Activated T-helper 1 cell treated with anti-CD3 and anti-CD28 coated beads, Interleukin-12 subunit alpha, Interleukin-12 subunit beta, Interleukin-2, Interleukin-4 antibody, amounts not matched to agents 30 ng/mL and 10 ng/mL and 1 ng/mL, durations not matched to agents 14 hours and 24 hours and 36 hours (primary cell): ENCODE measurements at regions not wholly inside any gene's neighbourhood (a gene's known extent, or its start where the extent isn't known, plus 50 kb on each side); places are given as distances from the start of the nearest gene placed in this dataset.
"Not testable (repeated sequence)": the region's sequence is repeated elsewhere in the genome, so short reads cannot be mapped to it uniquely, and the experiment has no call there.

Source experiments
- DNase-seq: peaks from one replicate; pipeline ENCODE4 v3.0.0; 2021; ENCODE audit warnings: low spot score
- H3K27ac Mint-ChIP-seq: one replicate; pipeline ENCODE4 v1.8.0; 2021; ENCODE audit warnings: mild to moderate bottlenecking, mixed read lengths
- H3K27me3 Mint-ChIP-seq: one replicate; pipeline ENCODE4 v1.8.0; 2022; ENCODE audit warnings: mild to moderate bottlenecking, moderate library complexity, mixed read lengths; ENCODE audit not compliant: insufficient read depth
- H3K36me3 Mint-ChIP-seq: one replicate; pipeline ENCODE4 v1.8.0; 2021; ENCODE audit warnings: low read depth, mixed read lengths
- H3K4me1 Mint-ChIP-seq: one replicate; pipeline ENCODE4 v1.8.0; 2021; ENCODE audit warnings: low read depth, mixed read lengths
- H3K4me3 Mint-ChIP-seq: one replicate; pipeline ENCODE4 v1.8.0; 2021; ENCODE audit warnings: mild to moderate bottlenecking, moderate library complexity, mixed read lengths
- H3K9me3 Mint-ChIP-seq: one replicate; pipeline ENCODE4 v1.8.0; 2021; ENCODE audit warnings: mixed read lengths
- intact Hi-C: fragments of 100-400 bp; cut with micrococcal nuclease; formaldehyde crosslinking; loops from one replicate; pipeline ENCODE4 v1.15.1; 2024

GRCh38 chr1:94362466-94363058, 55.6 kb upstream of the ABCD3 start:
- no peaks in the 10 kb centered on the region for H3K4me1 Mint-ChIP-seq
- intact Hi-C loops, result no loop called here
- H3K36me3 Mint-ChIP-seq, result no peaks in the 10 kb centered on the region
- H3K27ac Mint-ChIP-seq, result no peak overlapping the region
- DNase-seq, result no peak
- H3K4me3 Mint-ChIP-seq, result no peak overlapping the region
- peaks cover 6% of the 10 kb centered on the region for H3K27me3 Mint-ChIP-seq
- H3K9me3 Mint-ChIP-seq, result peaks cover 15% of the 10 kb centered on the region

- H3K4me3 Mint-ChIP-seq, result no peak overlapping the region
- no peaks in the 10 kb centered on the region for H3K36me3 Mint-ChIP-seq
- no peak overlapping the region for H3K27ac Mint-ChIP-seq
- H3K4me1 Mint-ChIP-seq, result no peaks in the 10 kb centered on the region
- H3K27me3 Mint-ChIP-seq, result no peaks in the 10 kb centered on the region
- peaks cover 15% of the 10 kb centered on the region for H3K9me3 Mint-ChIP-seq
- intact Hi-C loops, result no loop called here
- DNase-seq, result no peak
Observed at GRCh38 chr1:94358630-94359599, 59.3 kb upstream of the ABCD3 start.

GRCh38 chr1:94357661-94358060, 60.5 kb upstream of the ABCD3 start:
- intact Hi-C loops, result no loop called here
- Mint-ChIP-seq H3K9me3 (peaks cover 6% of the 10 kb centered on the region), H3K4me3 (no peak overlapping the region), H3K27me3 (no peaks in the 10 kb centered on the region), H3K27ac (no peak overlapping the region), H3K36me3 (no peaks in the 10 kb centered on the region), H3K4me1 (no peaks in the 10 kb centered on the region)
- DNase-seq, result no peak

GRCh38 chr1:94355485-94355980, 62.7 kb upstream of the ABCD3 start:
- no peaks in the 10 kb centered on the region for H3K4me1 Mint-ChIP-seq

GRCh38 chr1:94351481-94351880, 66.7 kb upstream of the ABCD3 start:
- H3K27me3 Mint-ChIP-seq, result no peaks in the 10 kb centered on the region
- intact Hi-C loops, result no loop called here
- H3K27ac Mint-ChIP-seq, result no peak overlapping the region
- DNase-seq, result no peak
- H3K36me3 Mint-ChIP-seq, result no peaks in the 10 kb centered on the region
- H3K4me1 Mint-ChIP-seq, result no peaks in the 10 kb centered on the region
- no peaks in the 10 kb centered on the region for H3K9me3 Mint-ChIP-seq
- no peak overlapping the region for H3K4me3 Mint-ChIP-seq

More at GRCh38 chr1:94355485-94355980, 62.7 kb upstream of the ABCD3 start:
- Mint-ChIP-seq H3K36me3 (no peaks in the 10 kb centered on the region), H3K27ac (no peak overlapping the region), H3K9me3 (no peaks in the 10 kb centered on the region), H3K27me3 (no peaks in the 10 kb centered on the region), H3K4me3 (no peak overlapping the region)
- intact Hi-C loops, result no loop called here
- DNase-seq, result no peak

- Mint-ChIP-seq H3K36me3 (no peaks in the 10 kb centered on the region), H3K27me3 (no peaks in the 10 kb centered on the region), H3K4me1 (no peaks in the 10 kb centered on the region), H3K4me3 (no peak overlapping the region), H3K9me3 (no peaks in the 10 kb centered on the region), H3K27ac (no peak overlapping the region)
- DNase-seq, result no peak
- intact Hi-C loops, result no loop called here
Observed at GRCh38 chr1:94350350-94350924, 67.8 kb upstream of the ABCD3 start.

- H3K4me1 Mint-ChIP-seq, result no peaks in the 10 kb centered on the region
- H3K36me3 Mint-ChIP-seq, result no peaks in the 10 kb centered on the region
- no peaks in the 10 kb centered on the region for H3K27me3 Mint-ChIP-seq
- intact Hi-C loops, result no loop called here
- no peaks in the 10 kb centered on the region for H3K9me3 Mint-ChIP-seq
- no peak overlapping the region for H3K4me3 Mint-ChIP-seq
- H3K27ac Mint-ChIP-seq, result no peak overlapping the region
- no peak for DNase-seq
Observed at GRCh38 chr1:94349853-94350252, 68.3 kb upstream of the ABCD3 start.

GRCh38 chr1:94348386-94348785, 69.8 kb upstream of the ABCD3 start:
- H3K27ac Mint-ChIP-seq, H3K4me3 Mint-ChIP-seq, H3K36me3 Mint-ChIP-seq, H3K27me3 Mint-ChIP-seq, H3K4me1 Mint-ChIP-seq, DNase-seq, intact Hi-C loops, H3K9me3 Mint-ChIP-seq: not testable (repeated sequence)

GRCh38 chr1:94345148-94345721, 73.0 kb upstream of the ABCD3 start:
- H3K36me3 Mint-ChIP-seq, result no peaks in the 10 kb centered on the region
- peaks cover 2% of the 10 kb centered on the region for H3K27me3 Mint-ChIP-seq
- intact Hi-C loops, result no loop called here
- no peak overlapping the region for H3K27ac Mint-ChIP-seq
- DNase-seq, result no peak
- no peaks in the 10 kb centered on the region for H3K4me1 Mint-ChIP-seq
- H3K4me3 Mint-ChIP-seq, result no peak overlapping the region
- no peaks in the 10 kb centered on the region for H3K9me3 Mint-ChIP-seq

GRCh38 chr1:94342416-94342815, 75.8 kb upstream of the ABCD3 start:
- peaks cover 5% of the 10 kb centered on the region for H3K27me3 Mint-ChIP-seq
- no peak overlapping the region for H3K27ac Mint-ChIP-seq
- no peaks in the 10 kb centered on the region for H3K4me1 Mint-ChIP-seq
- no peak overlapping the region for H3K4me3 Mint-ChIP-seq
- H3K9me3 Mint-ChIP-seq, result no peaks in the 10 kb centered on the region
- DNase-seq, result no peak
- intact Hi-C loops, result no loop called here
- no peaks in the 10 kb centered on the region for H3K36me3 Mint-ChIP-seq

- Mint-ChIP-seq H3K36me3 (no peaks in the 10 kb centered on the region), H3K4me1 (no peaks in the 10 kb centered on the region), H3K4me3 (no peak overlapping the region), H3K27ac (no peak overlapping the region), H3K27me3 (peaks cover 7% of the 10 kb centered on the region), H3K9me3 (no peaks in the 10 kb centered on the region)
- intact Hi-C loops, result loop anchor here (5.0 to 10.0 kb wide), 2 partner anchors 105 to 123 kb away; partner anchors contain the start of gene ARHGAP29
- DNase-seq, result no peak
Observed at GRCh38 chr1:94339206-94339927, 78.8 kb upstream of the ABCD3 start.

GRCh38 chr1:94336991-94337390, 81.2 kb upstream of the ABCD3 start:
- Mint-ChIP-seq H3K36me3 (no peaks in the 10 kb centered on the region), H3K4me3 (no peak overlapping the region), H3K4me1 (no peaks in the 10 kb centered on the region), H3K27ac (no peak overlapping the region), H3K27me3 (peaks cover 7% of the 10 kb centered on the region), H3K9me3 (no peaks in the 10 kb centered on the region)
- intact Hi-C loops, result loop anchor here (1.0 to 10.0 kb wide), 5 partner anchors 102 to 311 kb away; partner anchors contain the start of gene ARHGAP29
- DNase-seq, result no peak
